VCaP (cell line): ENCODE measurements at regions not wholly inside any gene's neighbourhood (a gene's known extent, or its start where the extent isn't known, plus 50 kb on each side); places are given as distances from the start of the nearest gene placed in this dataset.
A peak's percentile ranks its signal among the peaks of the same experiment; 100 is the strongest.

Experiments used
- H3K27ac ChIP-seq: fragments of 450-650 bp; 2 replicates; pipeline ENCODE4 v1.5.1; 2017
- TF ChIP-seq, protein P1 (sequence below): fragments of 450-650 bp; conservative IDR thresholded peaks from 2 replicates; pipeline ENCODE4 v1.5.1; 2017; ENCODE audit warnings: mild to moderate bottlenecking, moderate library complexity

DNA sequence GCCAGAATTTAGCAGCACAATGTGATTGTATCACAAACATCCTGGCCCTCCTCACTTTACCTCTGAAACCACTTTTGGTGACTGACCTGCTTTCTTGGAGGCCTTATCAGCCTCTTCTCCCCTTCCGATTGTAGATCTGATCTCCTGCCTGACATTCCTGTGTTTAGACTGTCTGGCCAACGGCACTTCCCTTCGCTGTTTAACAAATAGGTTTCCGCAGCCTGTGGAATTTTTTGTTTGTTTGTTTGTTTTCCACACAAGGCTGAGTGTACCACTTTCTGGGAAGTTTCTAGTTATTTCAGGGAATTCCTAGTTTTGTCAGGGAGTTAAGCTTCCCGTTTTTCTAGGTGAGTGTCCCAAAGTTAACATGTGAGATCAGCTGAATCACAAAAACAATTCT, 65.9 kb upstream of the CDKN3 start:
- TF ChIP-seq, protein P1, sequence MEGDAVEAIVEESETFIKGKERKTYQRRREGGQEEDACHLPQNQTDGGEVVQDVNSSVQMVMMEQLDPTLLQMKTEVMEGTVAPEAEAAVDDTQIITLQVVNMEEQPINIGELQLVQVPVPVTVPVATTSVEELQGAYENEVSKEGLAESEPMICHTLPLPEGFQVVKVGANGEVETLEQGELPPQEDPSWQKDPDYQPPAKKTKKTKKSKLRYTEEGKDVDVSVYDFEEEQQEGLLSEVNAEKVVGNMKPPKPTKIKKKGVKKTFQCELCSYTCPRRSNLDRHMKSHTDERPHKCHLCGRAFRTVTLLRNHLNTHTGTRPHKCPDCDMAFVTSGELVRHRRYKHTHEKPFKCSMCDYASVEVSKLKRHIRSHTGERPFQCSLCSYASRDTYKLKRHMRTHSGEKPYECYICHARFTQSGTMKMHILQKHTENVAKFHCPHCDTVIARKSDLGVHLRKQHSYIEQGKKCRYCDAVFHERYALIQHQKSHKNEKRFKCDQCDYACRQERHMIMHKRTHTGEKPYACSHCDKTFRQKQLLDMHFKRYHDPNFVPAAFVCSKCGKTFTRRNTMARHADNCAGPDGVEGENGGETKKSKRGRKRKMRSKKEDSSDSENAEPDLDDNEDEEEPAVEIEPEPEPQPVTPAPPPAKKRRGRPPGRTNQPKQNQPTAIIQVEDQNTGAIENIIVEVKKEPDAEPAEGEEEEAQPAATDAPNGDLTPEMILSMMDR, result no peak
- 0 out of 2 replicates have a peak overlapping the region, but pooled peaks have one; percentile 26 for H3K27ac ChIP-seq

DNA sequence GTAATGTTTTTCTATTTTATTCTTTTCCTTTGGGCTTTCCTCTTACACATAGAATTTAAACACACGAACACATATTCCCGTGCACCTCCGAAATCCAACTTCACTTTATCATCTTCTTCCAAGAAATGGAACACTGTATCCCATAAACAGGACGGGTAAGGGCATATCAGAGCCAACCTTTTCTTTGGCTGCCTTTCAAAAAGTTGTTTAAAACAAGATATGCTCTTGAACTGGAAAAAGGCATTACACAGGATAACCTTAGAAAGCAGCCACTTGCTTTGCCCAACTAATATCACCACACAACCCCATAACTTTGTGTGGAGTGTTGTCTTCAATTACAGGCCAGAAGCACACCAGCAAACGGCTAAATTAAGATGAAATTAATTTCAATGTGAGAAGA, 65.3 kb upstream of the CDKN3 start:
- TF ChIP-seq, protein P1, result no peak
- peak overlapping the region; percentile 26; the same call in 1 of the 2 replicates for H3K27ac ChIP-seq

DNA sequence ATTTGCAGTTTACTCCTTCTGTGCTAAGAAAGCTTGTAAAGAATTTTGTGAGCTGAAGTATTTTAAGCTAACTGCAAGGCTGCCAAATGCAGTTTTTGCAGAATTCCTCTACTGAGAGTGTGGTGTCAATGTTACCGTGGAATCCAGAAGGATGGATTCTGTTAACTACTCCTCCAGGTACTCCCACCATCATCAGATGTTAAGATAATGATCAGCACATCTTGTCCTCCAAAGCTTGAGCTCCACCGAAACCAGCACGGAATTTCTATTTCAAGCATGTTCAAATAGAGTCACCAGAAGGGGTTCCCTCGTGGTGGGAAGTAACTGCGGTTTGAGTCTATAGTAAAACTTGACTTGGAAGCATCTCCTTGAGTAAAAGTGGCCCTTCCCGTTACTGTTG, 64.3 kb upstream of the CDKN3 start:
- TF ChIP-seq, protein P1, result no peak
- H3K27ac ChIP-seq, result peak overlapping the region; percentile 26; the same call in 1 of the 2 replicates

DNA sequence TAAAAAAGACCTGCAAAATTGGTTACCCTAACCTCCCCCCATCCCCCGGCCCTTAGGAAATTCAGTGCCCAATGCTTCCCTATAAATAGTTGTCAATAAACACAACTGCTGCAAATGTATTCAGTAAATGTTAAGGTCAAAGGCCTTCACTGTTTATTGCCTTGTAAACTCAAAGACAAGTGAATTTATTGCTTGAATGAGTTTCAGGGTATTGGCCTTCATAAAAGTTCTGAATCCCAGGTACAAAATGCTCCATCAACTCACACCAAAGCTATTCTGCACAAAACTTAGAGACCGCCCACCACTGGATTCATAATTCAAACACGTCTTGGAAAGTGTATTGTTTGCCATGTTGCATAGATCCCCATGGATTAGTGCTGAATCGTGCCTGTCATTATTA, 63.3 kb upstream of the CDKN3 start:
- TF ChIP-seq, protein P1, result no peak
- H3K27ac ChIP-seq, result no peak overlapping the region; the same call in 1 of the 2 replicates

DNA sequence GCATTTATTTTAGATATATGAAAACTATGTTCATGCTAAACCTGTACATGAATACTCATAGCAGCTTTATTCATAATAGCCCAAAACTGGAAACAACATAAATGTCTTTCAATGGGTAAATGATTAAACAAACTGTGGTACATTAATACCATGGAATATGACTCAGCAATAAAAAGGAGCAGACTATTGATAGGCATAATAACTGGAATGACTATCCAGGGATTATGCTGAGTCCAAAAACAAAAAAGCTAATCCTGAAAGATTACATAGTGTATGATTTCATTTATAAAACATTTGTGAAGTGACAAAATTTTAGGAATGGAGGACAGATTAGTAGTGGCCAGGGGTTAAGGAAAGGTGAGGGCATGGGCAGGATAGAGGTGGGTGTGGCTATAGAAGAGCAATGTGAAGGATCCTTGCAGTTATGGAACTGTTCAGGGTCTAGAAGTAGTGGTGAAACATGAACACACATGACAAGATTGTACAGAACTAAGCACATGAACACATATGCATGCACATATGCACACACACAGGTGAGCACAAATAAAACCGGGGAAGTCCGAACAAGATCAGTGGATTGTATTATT, 61.1 kb upstream of the CDKN3 start:
- TF ChIP-seq, protein P1, result no peak
- H3K27ac ChIP-seq, result no peak overlapping the region

DNA sequence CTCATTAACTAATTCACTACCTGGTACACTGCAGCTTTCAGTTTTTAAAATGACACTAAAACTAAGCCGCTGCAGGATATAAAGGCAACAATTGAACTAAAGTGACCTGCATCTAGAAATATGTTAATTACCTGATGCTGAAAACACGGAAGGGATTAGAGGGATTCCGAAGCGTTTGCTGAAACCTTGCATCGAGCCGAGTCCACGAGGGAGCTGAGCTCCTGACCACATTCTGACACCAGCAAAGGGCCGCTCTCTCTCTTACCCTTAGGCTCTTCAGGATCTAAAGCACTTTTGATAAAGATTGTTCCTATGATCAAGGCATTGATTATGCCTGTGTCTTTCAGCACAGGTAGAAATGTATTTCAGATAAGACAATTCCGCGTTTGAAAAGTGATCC, 59.5 kb upstream of the CDKN3 start:
- TF ChIP-seq, protein P1, result no peak

DNA sequence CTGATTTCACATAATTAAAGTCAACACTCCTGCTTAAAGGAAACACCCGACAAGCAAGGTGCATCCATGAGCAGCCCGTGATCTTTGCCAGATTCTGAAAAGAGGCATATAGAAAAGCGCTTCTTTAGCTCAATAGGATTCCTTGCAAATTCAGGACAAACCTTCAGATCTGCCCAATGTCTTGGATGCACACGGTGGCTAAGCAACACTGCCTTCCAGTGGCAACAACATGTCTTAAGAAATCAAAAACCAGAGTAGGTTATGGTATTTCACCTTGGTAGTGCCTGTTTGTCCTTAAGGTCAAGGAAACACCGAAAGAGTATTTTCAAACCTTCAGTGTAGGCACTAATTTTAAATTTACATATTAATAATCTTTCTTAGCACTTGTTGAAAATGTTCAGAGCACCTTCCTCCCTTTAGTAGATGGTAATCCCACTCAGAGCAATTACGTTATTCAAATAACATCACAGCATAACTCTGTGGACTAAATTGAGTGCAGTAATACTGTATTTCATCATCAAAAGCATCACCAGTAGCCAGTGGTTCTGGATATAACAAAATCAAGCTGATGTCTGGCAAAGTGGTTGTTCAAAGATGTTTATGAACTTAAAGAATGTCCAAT, 58.0 kb upstream of the CDKN3 start:
- TF ChIP-seq, protein P1, result peak; percentile 89
- no peak overlapping the region for H3K27ac ChIP-seq

More for the DNA sequence above, 59.5 kb upstream of the CDKN3 start:
- H3K27ac ChIP-seq, result no peak overlapping the region
